A549 (cell line): ENCODE measurements at regions not wholly inside any gene's neighbourhood (a gene's known extent, or its start where the extent isn't known, plus 50 kb on each side); places are given as distances from the start of the nearest gene placed in this dataset.
"Not testable (repeated sequence)": the region's sequence is repeated elsewhere in the genome, so short reads cannot be mapped to it uniquely, and the experiment has no call there.

Experiments used
- CTCF ChIP-seq: fragments of >200 bp; sonication (Bioruptor Twin); formaldehyde crosslinking; IDR thresholded peaks from 3 replicates; pipeline ENCODE4 v1.5.1; 2016
- EHMT2 ChIP-seq: fragments of 200-600 bp; sonication (generic); IDR thresholded peaks from 2 replicates; pipeline ENCODE4 v1.6.1; 2016; ENCODE audit warnings: antibody characterized with exemption, low read depth, mild to moderate bottlenecking, moderate library complexity
- JUNB ChIP-seq: fragments of >200 bp; sonication (Bioruptor Twin); formaldehyde crosslinking; IDR thresholded peaks from 2 replicates; pipeline ENCODE4 v1.6.1; 2016
- NR3C1 ChIP-seq: fragments of >200 bp; sonication (Bioruptor Twin); formaldehyde crosslinking; IDR thresholded peaks from 3 replicates; pipeline ENCODE4 v1.6.1; 2017
- REST ChIP-seq: fragments of 200-600 bp; sonication (generic); IDR thresholded peaks from 2 replicates; pipeline ENCODE4 v1.6.1; 2016; ENCODE audit warnings: antibody characterized with exemption, mild to moderate bottlenecking, moderate library complexity
- ZFP36 ChIP-seq: fragments of 450-650 bp; IDR thresholded peaks from 2 replicates; pipeline ENCODE4 v1.6.1; 2014; ENCODE audit warnings: borderline replicate concordance; ENCODE audit not compliant: partially characterized antibody

GRCh38 chr2:234248213-234248710, 197.8 kb downstream of the SPP2 start:
- TF ChIP-seq JUNB, ZFP36, NR3C1, CTCF, EHMT2, REST: not testable (repeated sequence)
